Ovary (tissue), 7 donors: ENCODE measurements at regions not wholly inside any gene's neighbourhood (a gene's known extent, or its start where the extent isn't known, plus 50 kb on each side); places are given as distances from the start of the nearest gene placed in this dataset.

Source experiments
- DNase-seq, 5 donors: peaks; one replicate each; pipeline ENCODE4 v3.0.0-alpha.2; 2019 to 2020
- H3K27ac ChIP-seq, 2 donors: fragments of 200-600 bp; one replicate each; pipeline versions ENCODE4 v1.5.1 to v1.8.0; 2019 to 2022
- H3K27me3 ChIP-seq: fragments of 200-600 bp; one replicate; pipeline ENCODE4 v1.8.0; 2022
- H3K36me3 ChIP-seq: fragments of 200-600 bp; sonication (generic); one replicate; pipeline ENCODE4 v1.5.1; 2019
- H3K4me1 ChIP-seq: one replicate; pipeline ENCODE4 v1.8.1; 2013; ENCODE audit warnings: mild to moderate bottlenecking, moderate library complexity; ENCODE audit not compliant: insufficient read depth
- H3K4me3 ChIP-seq: fragments of 200-600 bp; sonication (generic); one replicate; pipeline ENCODE4 v1.5.1; 2017
- H3K9me3 ChIP-seq, 2 donors: fragments of 200-600 bp in 1 of 2; sonication (generic) in 1 of 2; one replicate each; pipeline versions ENCODE4 v1.5.1 to v1.8.1; 2013 to 2019; ENCODE audit warnings: mild to moderate bottlenecking in 1 of 2, moderate library complexity in 1 of 2
- CTCF ChIP-seq, 3 donors: fragments of 450-650 bp in 2 of 3; fragments of 200-600 bp in 1 of 3; IDR thresholded peaks; one replicate each; pipeline versions ENCODE4 v1.5.1 to v1.8.0; 2016 to 2022; ENCODE audit warnings: antibody characterized with exemption in 3 of 3, mild to moderate bottlenecking in 1 of 3
- EP300 ChIP-seq: sonication (generic); formaldehyde crosslinking; IDR thresholded peaks from one replicate; pipeline ENCODE4 v1.6.1; 2017; ENCODE audit warnings: antibody characterized with exemption
- POLR2A ChIP-seq: fragments of 450-650 bp; IDR thresholded peaks from one replicate; pipeline ENCODE4 v1.6.1; 2017; ENCODE audit warnings: antibody characterized with exemption, mild to moderate bottlenecking, moderate library complexity
- WGBS, 3 donors: extraction: QIAGEN DNeasy Blood & Tissue Kit in 1 of 3; methylation state at CpG; one replicate each; pipeline versions ENCODE4 v1.1.5 to v1.1.7; 2013 to 2017; 5-methylcytosine and 5-hydroxymethylcytosine counted together
- intact Hi-C, 4 donors: fragments of 100-400 bp; cut with DNase I; formaldehyde crosslinking; loops; one replicate each; pipeline versions ENCODE4 v1.11.0 to v1.15.1; 2022 to 2023
- donor health status: DM: no; HTN: no; CAD: no; lungs with moderate emphysema.
- donor health status: DM: no; HTN: no; CAD: no.
- donor health status: Bipolar disorder and iron deficiency.
- donor health status: DM: no; HTN: no; CAD: no.
- donor health status: DM: yes; HTN: yes; CAD: no.

GRCh38 chr12:94771741-94772140 is 121.4 kb upstream of the TMCC3 start:
- 91 to 93% (median 92%) methylated on average over 5 of the region's 5 CpGs for WGBS, 3 donors
- no peak overlapping the region for H3K27ac ChIP-seq
- TF ChIP-seq CTCF (IDR thresholded peaks at IDR 0.05): no peak
- TF ChIP-seq POLR2A: no peak
- no peak for TF ChIP-seq EP300
- H3K4me3 ChIP-seq: no peak overlapping the region
- intact Hi-C loops: loop anchor here in 1 of 4 donors (5.0 kb wide), 1 partner anchor 1571 kb away; no protein-coding TSS in a partner anchor
- H3K9me3 ChIP-seq: no peaks in the 10 kb centered on the region
- H3K4me1 ChIP-seq: peaks cover 1% of the 10 kb centered on the region
- no peaks in the 10 kb centered on the region for H3K36me3 ChIP-seq
- no peak for DNase-seq
- H3K27me3 ChIP-seq: no peaks in the 10 kb centered on the region

GRCh38 chr12:94771199-94771598 is 120.8 kb upstream of the TMCC3 start:
- intact Hi-C loops: loop anchor here in 1 of 4 donors (5.0 kb wide), 1 partner anchor 1571 kb away; no protein-coding TSS in a partner anchor

GRCh38 chr12:94770791-94771190 is 120.4 kb upstream of the TMCC3 start:
- intact Hi-C loops: loop anchor here in 1 of 4 donors (5.0 kb wide), 1 partner anchor 1572 kb away; no protein-coding TSS in a partner anchor
- Histone ChIP-seq H3K27me3 (no peaks in the 10 kb centered on the region), H3K27ac (no peak overlapping the region)

More at GRCh38 chr12:94771199-94771598, 120.8 kb upstream of the TMCC3 start:
- TF ChIP-seq CTCF (IDR thresholded peaks at IDR 0.05): no peak
- TF ChIP-seq EP300: no peak
- TF ChIP-seq POLR2A: no peak
- no peaks in the 10 kb centered on the region for H3K9me3 ChIP-seq
- H3K36me3 ChIP-seq: no peaks in the 10 kb centered on the region
- peaks cover 1% of the 10 kb centered on the region for H3K4me1 ChIP-seq
- no peak overlapping the region for H3K27ac ChIP-seq
- no peak for DNase-seq
- WGBS, 3 donors: 52 to 74% (median 53%) methylated on average over 4 of the region's 4 CpGs
- H3K4me3 ChIP-seq: no peak overlapping the region
- no peaks in the 10 kb centered on the region for H3K27me3 ChIP-seq

More at GRCh38 chr12:94770791-94771190, 120.4 kb upstream of the TMCC3 start:
- TF ChIP-seq POLR2A (no peak), EP300 (no peak), CTCF (IDR thresholded peaks at IDR 0.05) (no peak)
- H3K9me3 ChIP-seq: no peaks in the 10 kb centered on the region
- peaks cover 1% of the 10 kb centered on the region for H3K4me1 ChIP-seq
- H3K36me3 ChIP-seq: no peaks in the 10 kb centered on the region
- no peak for DNase-seq
- 32 to 51% (median 33%) methylated on average over 6 of the region's 6 CpGs for WGBS, 3 donors
- H3K4me3 ChIP-seq: no peak overlapping the region
